ENCODE measurements at regions not wholly inside any gene's neighbourhood (a gene's known extent, or its start where the extent isn't known, plus 50 kb on each side); places are given as distances from the start of the nearest gene placed in this dataset.

DNA sequence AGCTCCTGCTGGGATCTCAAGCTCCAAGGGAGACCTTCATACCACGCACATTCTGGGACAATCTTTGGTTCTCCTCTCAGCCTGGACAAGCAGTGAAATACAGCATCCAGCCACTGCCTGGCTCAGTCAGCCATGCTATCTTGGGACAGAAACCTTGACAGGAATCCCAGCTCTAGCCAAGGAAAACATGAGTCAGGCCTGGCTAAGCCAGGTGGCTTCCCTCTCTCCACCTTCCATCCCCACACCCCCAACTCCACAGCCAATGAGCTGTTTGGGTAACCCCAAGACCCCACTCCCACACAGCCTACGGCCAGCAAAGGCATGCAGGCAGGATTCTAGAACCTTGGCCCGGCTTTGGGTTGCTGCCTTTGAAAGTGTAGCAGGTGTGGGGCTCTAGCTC lies 64.9 kb downstream of the MCFD2 start:
- H3K36me3 ChIP-seq (replicated peaks in 1 of 2; ENCODE audit: control extremely low read depth in 1 of 2, control insufficient read depth in 1 of 2, extremely low read depth in 1 of 2, insufficient read depth in 2 of 2, low read length in 1 of 2), result no peaks in the 10 kb centered on the region
- H3K27me3 ChIP-seq (replicated peaks in 1 of 4; ENCODE audit: control extremely low read depth in 1 of 4, control insufficient read depth in 3 of 4, insufficient read depth in 4 of 4, low read length in 3 of 4), result peaks cover 0 to 6% (median 2%) of the 10 kb centered on the region in 4 experiments
- H3K4me1 ChIP-seq (ENCODE audit: control insufficient read depth in 2 of 2, insufficient read depth in 2 of 2, low read length in 2 of 2), result peaks cover 8% of the 10 kb centered on the region in 2 donors
- H3K27ac Mint-ChIP-seq, result no peak overlapping the region
- peaks cover 11% of the 10 kb centered on the region for H3K4me1 Mint-ChIP-seq
- H3K4me2 ChIP-seq (replicated peaks; ENCODE audit: low read depth, low read length, poor library complexity, severe bottlenecking), result no peak overlapping the region
- no peak for ATAC-seq (ENCODE audit: low read depth)
- H3K27ac ChIP-seq (ENCODE audit: low read length in 2 of 2), result no peak overlapping the region
- no peaks in the 10 kb centered on the region for H4K20me1 ChIP-seq (ENCODE audit: control insufficient read depth, insufficient read depth, low read length, poor library complexity, severe bottlenecking)
- no peak overlapping the region for H3K4me3 ChIP-seq (ENCODE audit: control extremely low read depth in 1 of 5, extremely low read depth in 1 of 5, insufficient read depth in 1 of 5, low read depth in 2 of 5, low read length in 4 of 5)
- no peak overlapping the region for H2AFZ ChIP-seq (ENCODE audit: insufficient read depth, low read depth, low read length, poor library complexity, severe bottlenecking)
- H3K9ac ChIP-seq (ENCODE audit: low read length), result no peak overlapping the region
- no peaks in the 10 kb centered on the region for H3K9me3 ChIP-seq (ENCODE audit: control extremely low read depth in 1 of 3, control insufficient read depth in 2 of 3, insufficient read depth in 1 of 3, low read length in 2 of 3)
- no peaks in the 10 kb centered on the region for H3K79me2 ChIP-seq (ENCODE audit: control insufficient read depth, insufficient read depth, low read length)
- no peak overlapping the region for H3K4me3 Mint-ChIP-seq
- peaks cover 8% of the 10 kb centered on the region for H3K27me3 Mint-ChIP-seq
- intact Hi-C loops (cut with micrococcal nuclease), result no loop called here
- TF ChIP-seq, protein P1, sequence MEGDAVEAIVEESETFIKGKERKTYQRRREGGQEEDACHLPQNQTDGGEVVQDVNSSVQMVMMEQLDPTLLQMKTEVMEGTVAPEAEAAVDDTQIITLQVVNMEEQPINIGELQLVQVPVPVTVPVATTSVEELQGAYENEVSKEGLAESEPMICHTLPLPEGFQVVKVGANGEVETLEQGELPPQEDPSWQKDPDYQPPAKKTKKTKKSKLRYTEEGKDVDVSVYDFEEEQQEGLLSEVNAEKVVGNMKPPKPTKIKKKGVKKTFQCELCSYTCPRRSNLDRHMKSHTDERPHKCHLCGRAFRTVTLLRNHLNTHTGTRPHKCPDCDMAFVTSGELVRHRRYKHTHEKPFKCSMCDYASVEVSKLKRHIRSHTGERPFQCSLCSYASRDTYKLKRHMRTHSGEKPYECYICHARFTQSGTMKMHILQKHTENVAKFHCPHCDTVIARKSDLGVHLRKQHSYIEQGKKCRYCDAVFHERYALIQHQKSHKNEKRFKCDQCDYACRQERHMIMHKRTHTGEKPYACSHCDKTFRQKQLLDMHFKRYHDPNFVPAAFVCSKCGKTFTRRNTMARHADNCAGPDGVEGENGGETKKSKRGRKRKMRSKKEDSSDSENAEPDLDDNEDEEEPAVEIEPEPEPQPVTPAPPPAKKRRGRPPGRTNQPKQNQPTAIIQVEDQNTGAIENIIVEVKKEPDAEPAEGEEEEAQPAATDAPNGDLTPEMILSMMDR (IDR thresholded peaks at IDR 0.05), result no peak
- TF ChIP-seq EZH2 (IDR thresholded peaks at IDR 0.05; ENCODE audit: borderline replicate concordance, insufficient read depth, low read depth, low read length, poor library complexity, severe bottlenecking), result no peak
- H3K9me3 Mint-ChIP-seq (ENCODE audit: insufficient read depth), result no peaks in the 10 kb centered on the region
- no peak for DNase-seq
- CTCF ChIA-PET, result interaction anchor here (0.6 kb wide), 1 partner anchor 178 kb away, joined by 3 read pairs; no protein-coding TSS in a partner anchor
- WGBS (ENCODE audit: insufficient coverage), result 82% methylated on average over 3 of the region's 3 CpGs
- POLR2A ChIA-PET, result no interaction called here

DNA sequence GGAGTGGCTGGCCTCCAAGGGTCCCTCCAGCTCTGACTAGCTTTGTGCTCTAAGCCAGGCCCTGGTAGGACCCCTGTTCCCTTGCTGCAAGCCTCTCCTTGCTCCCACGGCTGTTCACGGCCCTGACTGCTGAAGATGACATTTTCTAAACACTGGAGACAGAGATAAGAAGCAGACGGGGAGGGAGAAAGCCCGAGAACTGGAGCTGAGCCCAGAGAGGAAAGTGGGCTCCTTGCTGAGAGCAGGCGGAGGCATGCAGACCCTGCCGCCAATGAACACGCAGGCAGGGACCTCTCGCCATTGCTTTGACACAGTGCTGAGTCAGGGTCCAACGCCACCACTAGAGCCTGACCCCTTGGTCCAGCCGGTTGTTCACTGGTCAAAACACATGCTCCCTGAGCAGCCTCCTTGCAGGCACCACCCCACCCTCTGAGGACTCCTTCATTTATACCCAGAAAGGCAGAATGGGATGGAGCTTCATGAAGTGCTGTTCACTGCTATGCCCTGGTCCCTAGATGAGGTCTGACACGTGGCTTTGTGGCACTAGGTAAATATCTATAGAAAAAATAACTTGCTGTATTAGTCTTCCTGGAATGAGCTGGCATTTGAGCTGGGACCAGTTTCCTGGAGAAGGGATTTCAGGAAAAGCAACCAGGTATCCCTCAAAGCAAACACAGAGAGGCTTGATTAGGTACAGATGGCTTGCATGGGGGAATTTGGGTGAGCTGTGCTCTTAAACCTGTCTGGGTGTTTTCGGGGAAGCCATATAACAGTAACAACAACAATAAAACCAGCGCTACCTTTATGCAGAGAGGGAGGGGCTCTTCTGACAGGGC lies 65.7 kb downstream of the MCFD2 start:
- Histone ChIP-seq H3K27me3 (replicated peaks in 1 of 4; ENCODE audit: control extremely low read depth in 1 of 4, control insufficient read depth in 3 of 4, insufficient read depth in 4 of 4, low read length in 3 of 4) (peaks cover 0 to 7% (median 3%) of the 10 kb centered on the region in 4 experiments), H3K9ac (ENCODE audit: low read length) (no peak overlapping the region), H3K79me2 (ENCODE audit: control insufficient read depth, insufficient read depth, low read length) (no peaks in the 10 kb centered on the region), H3K4me2 (replicated peaks; ENCODE audit: low read depth, low read length, poor library complexity, severe bottlenecking) (no peak overlapping the region), H4K20me1 (ENCODE audit: control insufficient read depth, insufficient read depth, low read length, poor library complexity, severe bottlenecking) (no peaks in the 10 kb centered on the region), H3K36me3 (replicated peaks in 1 of 2; ENCODE audit: control extremely low read depth in 1 of 2, control insufficient read depth in 1 of 2, extremely low read depth in 1 of 2, insufficient read depth in 2 of 2, low read length in 1 of 2) (no peaks in the 10 kb centered on the region), H2AFZ (ENCODE audit: insufficient read depth, low read depth, low read length, poor library complexity, severe bottlenecking) (no peak overlapping the region), H3K9me3 (ENCODE audit: control extremely low read depth in 1 of 3, control insufficient read depth in 2 of 3, insufficient read depth in 1 of 3, low read length in 2 of 3) (no peaks in the 10 kb centered on the region), H3K27ac (ENCODE audit: low read length in 2 of 2) (no peak overlapping the region), H3K4me1 (ENCODE audit: control insufficient read depth in 2 of 2, insufficient read depth in 2 of 2, low read length in 2 of 2) (peaks cover 8% of the 10 kb centered on the region in 2 donors), H3K4me3 (ENCODE audit: control extremely low read depth in 1 of 5, extremely low read depth in 1 of 5, insufficient read depth in 1 of 5, low read depth in 2 of 5, low read length in 4 of 5) (no peak overlapping the region)
- Mint-ChIP-seq H3K27me3 (peaks cover 8% of the 10 kb centered on the region), H3K9me3 (ENCODE audit: insufficient read depth) (no peaks in the 10 kb centered on the region), H3K4me3 (no peak overlapping the region), H3K4me1 (peaks cover 11% of the 10 kb centered on the region), H3K27ac (no peak overlapping the region)
- DNase-seq, result no peak
- no peak for ATAC-seq (ENCODE audit: low read depth)
- CTCF ChIA-PET, result interaction anchor here (0.6 kb wide), 1 partner anchor 177 kb away, joined by 3 read pairs; no protein-coding TSS in a partner anchor
- intact Hi-C loops (cut with micrococcal nuclease), result no loop called here
- POLR2A ChIA-PET, result no interaction called here
- TF ChIP-seq, protein P1 (IDR thresholded peaks at IDR 0.05), result no peak
- WGBS (ENCODE audit: insufficient coverage), result 79% methylated on average over 10 of the region's 13 CpGs
